ENCODE measurements at regions not wholly inside any gene's neighbourhood (a gene's known extent, or its start where the extent isn't known, plus 50 kb on each side); places are given as distances from the start of the nearest gene placed in this dataset.

DNA sequence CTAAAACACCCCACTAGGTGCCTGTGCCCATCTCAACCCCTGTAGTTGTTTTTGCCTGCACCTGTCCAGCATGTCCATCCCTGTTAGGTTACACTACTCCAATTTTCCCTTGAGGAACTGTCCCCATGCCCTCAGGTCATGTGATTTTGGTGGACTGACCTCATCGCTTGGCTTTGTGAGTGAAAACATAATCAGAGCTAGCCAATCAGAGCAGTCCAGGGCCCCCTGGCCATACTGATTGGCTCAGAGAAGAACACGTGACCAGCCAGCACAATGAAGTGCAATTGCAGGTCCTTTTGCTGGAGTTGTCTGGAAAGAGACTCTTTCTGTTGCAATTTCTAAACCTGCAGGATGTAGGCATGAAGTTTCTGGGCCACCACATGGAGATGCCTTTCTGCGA, 303.3 kb upstream of the PROX1 start (continued):
- TF ChIP-seq, protein P1, sequence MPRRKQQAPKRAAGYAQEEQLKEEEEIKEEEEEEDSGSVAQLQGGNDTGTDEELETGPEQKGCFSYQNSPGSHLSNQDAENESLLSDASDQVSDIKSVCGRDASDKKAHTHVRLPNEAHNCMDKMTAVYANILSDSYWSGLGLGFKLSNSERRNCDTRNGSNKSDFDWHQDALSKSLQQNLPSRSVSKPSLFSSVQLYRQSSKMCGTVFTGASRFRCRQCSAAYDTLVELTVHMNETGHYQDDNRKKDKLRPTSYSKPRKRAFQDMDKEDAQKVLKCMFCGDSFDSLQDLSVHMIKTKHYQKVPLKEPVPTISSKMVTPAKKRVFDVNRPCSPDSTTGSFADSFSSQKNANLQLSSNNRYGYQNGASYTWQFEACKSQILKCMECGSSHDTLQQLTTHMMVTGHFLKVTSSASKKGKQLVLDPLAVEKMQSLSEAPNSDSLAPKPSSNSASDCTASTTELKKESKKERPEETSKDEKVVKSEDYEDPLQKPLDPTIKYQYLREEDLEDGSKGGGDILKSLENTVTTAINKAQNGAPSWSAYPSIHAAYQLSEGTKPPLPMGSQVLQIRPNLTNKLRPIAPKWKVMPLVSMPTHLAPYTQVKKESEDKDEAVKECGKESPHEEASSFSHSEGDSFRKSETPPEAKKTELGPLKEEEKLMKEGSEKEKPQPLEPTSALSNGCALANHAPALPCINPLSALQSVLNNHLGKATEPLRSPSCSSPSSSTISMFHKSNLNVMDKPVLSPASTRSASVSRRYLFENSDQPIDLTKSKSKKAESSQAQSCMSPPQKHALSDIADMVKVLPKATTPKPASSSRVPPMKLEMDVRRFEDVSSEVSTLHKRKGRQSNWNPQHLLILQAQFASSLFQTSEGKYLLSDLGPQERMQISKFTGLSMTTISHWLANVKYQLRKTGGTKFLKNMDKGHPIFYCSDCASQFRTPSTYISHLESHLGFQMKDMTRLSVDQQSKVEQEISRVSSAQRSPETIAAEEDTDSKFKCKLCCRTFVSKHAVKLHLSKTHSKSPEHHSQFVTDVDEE (CRISPR knock-in tag; IDR thresholded peaks at IDR 0.05) = no peak
- TF ChIP-seq PPARA (CRISPR knock-in tag; IDR thresholded peaks at IDR 0.05; ENCODE audit: borderline replicate concordance) (no peak), GLIS3 (CRISPR knock-in tag; IDR thresholded peaks at IDR 0.05) (no peak), CSDC2 (CRISPR knock-in tag; IDR thresholded peaks at IDR 0.05) (no peak), ZC3H10 (CRISPR knock-in tag; IDR thresholded peaks at IDR 0.05) (no peak), ISL1 (CRISPR knock-in tag; IDR thresholded peaks at IDR 0.05) (no peak), ZFP30 (CRISPR knock-in tag; IDR thresholded peaks at IDR 0.05) (no peak)
- TF ChIP-seq, protein P2, sequence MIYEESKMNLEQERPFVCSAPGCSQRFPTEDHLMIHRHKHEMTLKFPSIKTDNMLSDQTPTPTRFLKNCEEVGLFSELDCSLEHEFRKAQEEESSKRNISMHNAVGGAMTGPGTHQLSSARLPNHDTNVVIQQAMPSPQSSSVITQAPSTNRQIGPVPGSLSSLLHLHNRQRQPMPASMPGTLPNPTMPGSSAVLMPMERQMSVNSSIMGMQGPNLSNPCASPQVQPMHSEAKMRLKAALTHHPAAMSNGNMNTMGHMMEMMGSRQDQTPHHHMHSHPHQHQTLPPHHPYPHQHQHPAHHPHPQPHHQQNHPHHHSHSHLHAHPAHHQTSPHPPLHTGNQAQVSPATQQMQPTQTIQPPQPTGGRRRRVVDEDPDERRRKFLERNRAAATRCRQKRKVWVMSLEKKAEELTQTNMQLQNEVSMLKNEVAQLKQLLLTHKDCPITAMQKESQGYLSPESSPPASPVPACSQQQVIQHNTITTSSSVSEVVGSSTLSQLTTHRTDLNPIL (CRISPR knock-in tag; IDR thresholded peaks at IDR 0.05; ENCODE audit: low read depth) = no peak
- TF ChIP-seq, protein P3, sequence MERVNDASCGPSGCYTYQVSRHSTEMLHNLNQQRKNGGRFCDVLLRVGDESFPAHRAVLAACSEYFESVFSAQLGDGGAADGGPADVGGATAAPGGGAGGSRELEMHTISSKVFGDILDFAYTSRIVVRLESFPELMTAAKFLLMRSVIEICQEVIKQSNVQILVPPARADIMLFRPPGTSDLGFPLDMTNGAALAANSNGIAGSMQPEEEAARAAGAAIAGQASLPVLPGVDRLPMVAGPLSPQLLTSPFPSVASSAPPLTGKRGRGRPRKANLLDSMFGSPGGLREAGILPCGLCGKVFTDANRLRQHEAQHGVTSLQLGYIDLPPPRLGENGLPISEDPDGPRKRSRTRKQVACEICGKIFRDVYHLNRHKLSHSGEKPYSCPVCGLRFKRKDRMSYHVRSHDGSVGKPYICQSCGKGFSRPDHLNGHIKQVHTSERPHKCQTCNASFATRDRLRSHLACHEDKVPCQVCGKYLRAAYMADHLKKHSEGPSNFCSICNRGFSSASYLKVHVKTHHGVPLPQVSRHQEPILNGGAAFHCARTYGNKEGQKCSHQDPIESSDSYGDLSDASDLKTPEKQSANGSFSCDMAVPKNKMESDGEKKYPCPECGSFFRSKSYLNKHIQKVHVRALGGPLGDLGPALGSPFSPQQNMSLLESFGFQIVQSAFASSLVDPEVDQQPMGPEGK (CRISPR knock-in tag; IDR thresholded peaks at IDR 0.05; ENCODE audit: borderline replicate concordance) = no peak

DNA sequence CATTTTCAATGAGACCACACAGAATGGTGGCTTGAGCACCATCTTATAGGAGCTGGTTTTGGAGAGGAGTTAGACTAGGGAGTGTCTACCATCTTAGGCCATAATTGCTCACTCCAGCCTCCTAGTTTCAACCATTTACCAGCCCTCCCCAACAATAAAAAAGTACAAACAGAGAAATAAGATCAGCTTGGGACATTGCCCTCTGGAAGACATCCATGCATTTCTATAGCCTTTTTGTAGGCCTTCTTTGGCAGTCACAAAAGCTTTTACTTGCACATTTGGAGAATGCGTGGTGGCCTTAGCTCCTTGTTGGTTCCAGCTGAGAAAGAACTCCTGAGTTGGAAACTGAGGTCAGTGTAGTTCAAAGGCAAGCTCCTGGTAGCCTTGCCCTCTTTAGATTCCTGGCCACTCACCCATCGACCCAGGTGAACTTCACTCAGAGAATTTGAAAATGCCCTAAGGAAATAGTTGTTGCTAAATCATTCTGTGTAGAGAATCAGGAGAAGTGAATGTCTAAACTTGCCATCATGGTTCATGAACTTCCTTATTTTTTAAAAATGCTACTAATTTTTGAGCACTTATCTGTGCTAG, 301.7 kb upstream of the PROX1 start:
- ATAC-seq = no peak
- TF ChIP-seq, protein P1 (CRISPR knock-in tag; IDR thresholded peaks at IDR 0.05) = no peak
- TF ChIP-seq, protein P3 (CRISPR knock-in tag; IDR thresholded peaks at IDR 0.05; ENCODE audit: borderline replicate concordance) = no peak
- TF ChIP-seq TCF4 (CRISPR knock-in tag; IDR thresholded peaks at IDR 0.05; ENCODE audit: borderline replicate concordance) = no peak

DNA sequence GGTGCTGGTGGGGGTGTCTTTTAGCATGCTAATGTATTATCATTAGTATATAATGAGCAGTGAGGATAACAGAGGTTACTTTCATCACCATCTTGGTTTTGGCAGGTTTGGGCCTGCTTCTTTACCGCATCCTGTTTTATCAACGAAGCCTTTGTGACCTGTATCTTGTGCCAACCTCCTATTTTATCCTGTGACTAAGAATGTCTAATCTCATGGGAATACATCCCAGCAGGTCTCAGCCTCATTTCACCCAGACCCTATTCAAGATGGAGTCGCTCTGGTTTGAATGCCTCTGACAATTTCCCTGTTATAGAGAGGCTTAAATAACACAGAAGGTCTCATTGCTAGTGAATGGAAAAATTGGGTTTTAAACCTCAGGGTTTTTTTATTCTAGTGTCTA, 300.8 kb upstream of the PROX1 start:
- no peak for ATAC-seq
- TF ChIP-seq TCF4 (CRISPR knock-in tag; IDR thresholded peaks at IDR 0.05; ENCODE audit: borderline replicate concordance) = no peak
- TF ChIP-seq BACH2 (CRISPR knock-in tag; IDR thresholded peaks at IDR 0.05; ENCODE audit: borderline replicate concordance) = no peak
- TF ChIP-seq SNAI2 (CRISPR knock-in tag; IDR thresholded peaks at IDR 0.05) = no peak
- no peak for TF ChIP-seq GLIS3 (CRISPR knock-in tag; IDR thresholded peaks at IDR 0.05)
- TF ChIP-seq ZNF70 (CRISPR knock-in tag; IDR thresholded peaks at IDR 0.05) = no peak
- no peak for TF ChIP-seq ARNTL (CRISPR knock-in tag; IDR thresholded peaks at IDR 0.05; ENCODE audit: borderline replicate concordance, low read depth)
- TF ChIP-seq, protein P4, sequence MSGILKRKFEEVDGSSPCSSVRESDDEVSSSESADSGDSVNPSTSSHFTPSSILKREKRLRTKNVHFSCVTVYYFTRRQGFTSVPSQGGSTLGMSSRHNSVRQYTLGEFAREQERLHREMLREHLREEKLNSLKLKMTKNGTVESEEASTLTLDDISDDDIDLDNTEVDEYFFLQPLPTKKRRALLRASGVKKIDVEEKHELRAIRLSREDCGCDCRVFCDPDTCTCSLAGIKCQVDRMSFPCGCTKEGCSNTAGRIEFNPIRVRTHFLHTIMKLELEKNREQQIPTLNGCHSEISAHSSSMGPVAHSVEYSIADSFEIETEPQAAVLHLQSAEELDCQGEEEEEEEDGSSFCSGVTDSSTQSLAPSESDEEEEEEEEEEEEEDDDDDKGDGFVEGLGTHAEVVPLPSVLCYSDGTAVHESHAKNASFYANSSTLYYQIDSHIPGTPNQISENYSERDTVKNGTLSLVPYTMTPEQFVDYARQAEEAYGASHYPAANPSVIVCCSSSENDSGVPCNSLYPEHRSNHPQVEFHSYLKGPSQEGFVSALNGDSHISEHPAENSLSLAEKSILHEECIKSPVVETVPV (CRISPR knock-in tag; IDR thresholded peaks at IDR 0.05) = no peak
- no peak for TF ChIP-seq ISL1 (CRISPR knock-in tag; IDR thresholded peaks at IDR 0.05)
- TF ChIP-seq, protein P2 (CRISPR knock-in tag; IDR thresholded peaks at IDR 0.05; ENCODE audit: low read depth) = no peak
- no peak for TF ChIP-seq ZNF565 (CRISPR knock-in tag; conservative IDR thresholded peaks at IDR 0.05; ENCODE audit: low read depth)
- no peak for TF ChIP-seq ESRRG (CRISPR knock-in tag; IDR thresholded peaks at IDR 0.05)
- TF ChIP-seq, protein P3 (CRISPR knock-in tag; IDR thresholded peaks at IDR 0.05; ENCODE audit: borderline replicate concordance) = no peak
- TF ChIP-seq ZFP3 (CRISPR knock-in tag; IDR thresholded peaks at IDR 0.05) = no peak
- no peak for TF ChIP-seq OSR1 (CRISPR knock-in tag; IDR thresholded peaks at IDR 0.05)
- no peak for TF ChIP-seq ZFP30 (CRISPR knock-in tag; IDR thresholded peaks at IDR 0.05)

Measured in SK-N-SH treated with all-trans-retinoic acid at 6 μM for 48 hours (cell line).